NCI-H524 (cell line): ENCODE measurements at regions not wholly inside any gene's neighbourhood (a gene's known extent, or its start where the extent isn't known, plus 50 kb on each side); places are given as distances from the start of the nearest gene placed in this dataset.

ENCODE experiments used
- DNase-seq, 2 experiments: peaks; one replicate each; lab custom pipeline; 2025; lab: John Stamatoyannopoulos, UW

DNA sequence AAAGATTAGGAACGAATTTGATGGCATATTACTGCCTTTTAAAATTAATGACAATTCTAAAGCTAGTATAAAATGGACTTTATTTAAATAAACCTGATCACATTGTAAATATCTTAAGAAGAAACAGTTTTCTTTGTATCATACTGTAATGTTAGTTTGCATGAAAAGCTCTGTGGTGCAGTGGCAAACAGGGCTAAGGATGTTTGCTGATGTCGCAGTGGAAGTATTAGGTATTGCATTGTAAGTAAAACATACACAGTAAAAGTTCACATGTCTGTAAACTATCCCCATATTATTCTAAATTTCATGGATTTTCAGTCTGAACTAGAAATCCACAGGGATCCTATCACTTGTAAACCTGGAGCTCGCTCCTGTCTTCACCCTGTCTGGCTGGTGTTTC, 252.6 kb upstream of the ZNF32 start:
- no peak for DNase-seq

DNA sequence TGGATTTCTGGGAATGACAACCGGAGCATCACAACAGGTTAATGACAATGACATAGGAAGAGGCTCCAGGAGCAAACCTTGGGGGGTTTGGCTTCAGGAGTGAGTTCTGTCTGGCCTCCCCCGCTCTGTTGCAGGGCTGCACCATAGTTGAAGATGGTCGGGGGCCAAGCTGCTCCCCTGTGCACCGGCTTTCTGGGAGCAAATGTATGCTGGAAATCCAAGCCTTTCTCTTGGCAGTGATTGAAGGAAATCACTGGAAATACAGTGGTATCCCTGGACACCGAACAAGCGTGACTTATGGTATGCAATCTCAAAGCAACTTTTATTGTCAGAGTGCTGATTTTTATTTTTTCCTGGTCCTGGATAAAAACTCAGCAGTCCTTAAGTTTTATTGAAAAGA, 251.9 kb upstream of the ZNF32 start:
- no peak for DNase-seq

DNA sequence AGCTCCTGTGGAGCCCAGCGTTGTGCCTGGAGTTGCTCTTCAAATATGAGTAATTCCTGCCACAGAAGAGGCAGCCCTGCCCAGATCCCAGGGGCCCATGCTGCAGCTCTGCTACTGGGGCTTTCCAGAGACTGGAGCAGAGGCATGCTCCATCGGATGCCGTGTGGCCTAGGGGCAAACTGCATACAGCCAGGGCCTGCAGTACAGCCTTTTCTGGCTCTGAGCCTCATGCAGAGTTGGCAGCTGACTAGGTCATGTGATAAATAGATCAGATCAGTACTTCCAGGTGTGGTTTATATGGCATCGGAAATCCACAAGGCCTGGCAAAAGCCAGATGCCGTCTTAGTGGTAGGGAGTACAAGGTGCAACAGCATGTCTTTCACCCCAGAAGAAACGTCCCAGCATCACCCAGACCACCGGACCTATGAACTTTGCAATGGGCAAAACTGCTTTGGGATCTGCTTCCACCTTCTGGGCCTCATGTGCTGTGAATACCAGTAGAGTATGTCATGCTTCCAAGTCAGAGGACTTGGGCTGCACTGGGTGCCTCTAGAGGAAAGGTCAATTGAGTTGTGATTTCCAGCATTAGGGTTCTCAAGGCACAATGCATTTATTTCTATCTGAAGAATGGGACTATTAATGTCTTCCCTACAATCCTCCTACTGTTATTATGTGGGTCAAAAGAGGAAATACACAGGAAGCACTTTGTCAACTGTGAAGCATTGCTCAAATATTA, 250.7 kb upstream of the ZNF32 start:
- no peak for DNase-seq

DNA sequence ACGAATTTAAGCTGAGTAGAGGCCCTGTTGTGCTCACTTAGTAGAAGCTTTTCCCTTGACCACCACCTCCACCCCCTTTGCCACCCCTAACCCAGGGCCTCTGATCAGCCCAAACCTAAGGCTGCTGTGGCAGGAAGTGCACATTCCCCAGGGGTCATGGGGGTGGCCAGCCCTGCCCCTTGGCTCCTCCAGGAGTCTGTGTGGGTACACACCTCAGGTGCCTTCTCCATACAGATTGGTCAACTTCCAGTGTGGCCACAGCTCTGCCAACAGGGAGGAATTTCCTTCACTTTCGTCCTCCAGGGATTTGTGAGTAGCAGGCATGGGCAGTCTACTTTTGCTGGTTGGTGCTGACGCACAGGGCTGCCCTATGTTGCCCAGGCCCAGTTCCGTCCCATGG, 249.9 kb upstream of the ZNF32 start:
- DNase-seq = no peak

DNA sequence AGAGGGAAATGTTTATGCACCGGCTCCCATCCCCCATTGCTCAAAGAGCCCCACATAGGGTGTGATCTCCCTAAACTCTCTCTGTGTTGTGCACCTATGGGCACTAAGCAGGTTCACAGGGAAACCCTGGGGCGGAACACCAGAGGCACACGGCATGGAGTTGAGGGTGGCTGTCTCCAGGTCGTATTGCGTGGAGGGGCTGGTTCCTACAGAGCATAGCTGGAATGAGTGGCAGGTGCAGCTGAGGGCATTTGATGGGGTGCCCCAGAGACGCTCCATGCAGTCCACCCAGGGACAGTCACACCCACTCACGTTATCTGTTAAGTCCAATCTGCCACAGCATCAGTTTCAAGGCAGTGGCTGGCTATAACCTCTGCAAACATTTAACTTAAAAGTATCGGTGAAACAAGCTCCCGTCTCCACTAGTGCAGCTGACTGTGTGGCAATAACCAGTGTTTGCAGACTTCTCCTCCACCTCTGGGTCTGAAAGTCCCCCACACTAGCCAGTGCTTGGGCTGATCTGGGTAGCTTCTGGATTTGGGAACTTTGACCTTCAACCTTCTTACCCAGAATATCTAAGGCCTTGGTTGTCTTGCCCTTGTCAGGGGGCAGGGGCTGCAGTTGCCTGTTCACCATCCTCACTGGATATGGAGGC, 249.2 kb upstream of the ZNF32 start:
- no peak for DNase-seq

DNA sequence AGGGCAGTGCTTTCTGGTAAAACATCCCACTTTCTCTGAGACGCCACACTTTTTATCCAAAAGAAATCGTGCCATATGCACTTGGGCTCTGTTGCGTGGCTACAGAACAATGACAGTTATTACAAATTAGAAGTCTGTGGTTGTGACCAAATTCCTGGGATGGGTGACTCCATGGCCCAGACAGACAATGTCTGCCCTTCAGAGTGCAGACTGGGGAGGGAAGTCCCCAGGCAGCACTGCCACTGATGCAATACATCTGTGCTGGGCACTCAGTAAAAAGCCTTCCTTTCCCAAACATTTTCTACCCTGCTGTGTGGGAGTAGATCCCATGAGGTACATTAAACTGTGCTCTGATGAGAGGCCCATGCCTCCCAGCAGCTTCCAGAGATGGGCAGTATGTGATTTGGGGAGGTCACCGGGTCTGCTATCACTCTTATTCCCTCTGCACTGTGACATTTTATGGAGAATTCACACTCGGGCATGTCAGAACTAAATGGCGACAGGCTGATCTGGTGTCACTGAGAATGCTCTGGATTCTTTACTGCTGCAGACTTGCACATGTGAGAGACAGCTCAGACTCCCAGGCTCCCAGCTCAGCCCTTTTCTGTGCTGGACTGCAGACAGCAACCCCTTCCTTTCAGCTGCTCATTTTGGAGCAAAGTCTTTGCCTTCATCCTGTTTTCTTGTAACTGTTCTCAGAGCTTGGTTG, 243.5 kb upstream of the ZNF32 start:
- DNase-seq = no peak

DNA sequence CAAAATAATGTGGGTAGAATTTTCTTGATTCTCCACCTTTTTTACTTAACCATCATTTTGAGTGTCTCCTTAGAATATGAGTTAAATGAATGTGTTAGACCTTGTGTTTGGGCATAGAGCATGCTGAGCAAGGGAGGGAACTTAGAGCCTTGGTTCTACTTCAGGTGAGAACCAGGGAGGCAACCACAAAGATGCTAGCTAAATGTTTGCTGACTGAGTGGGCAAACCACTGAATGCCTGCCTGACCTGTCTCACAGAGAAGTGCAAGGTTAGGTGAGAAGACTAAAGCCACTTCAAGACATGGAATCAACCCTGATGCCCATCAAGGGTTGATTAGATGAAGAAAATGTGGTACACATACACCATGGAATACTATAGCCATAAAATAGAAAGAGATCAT, 242.6 kb upstream of the ZNF32 start:
- DNase-seq = no peak

DNA sequence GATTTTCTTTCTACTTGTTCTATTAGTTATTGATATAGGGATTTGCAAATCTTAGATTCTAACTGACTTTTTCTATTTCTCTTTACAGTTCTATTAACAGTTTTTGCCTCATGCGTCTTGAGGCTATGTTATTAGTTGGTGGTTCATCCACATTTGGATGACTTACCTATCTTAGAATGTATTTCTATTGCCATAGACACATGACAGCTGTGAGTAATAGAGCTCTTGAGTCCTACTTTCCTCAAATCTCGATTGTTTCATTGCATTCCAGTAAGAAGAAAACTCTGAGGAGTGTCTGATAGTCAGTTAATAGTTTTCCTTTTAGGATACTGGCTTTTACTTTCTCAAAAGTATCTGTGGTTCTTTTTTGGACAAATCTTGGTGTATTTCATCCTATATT, 241.4 kb upstream of the ZNF32 start:
- no peak for DNase-seq

DNA sequence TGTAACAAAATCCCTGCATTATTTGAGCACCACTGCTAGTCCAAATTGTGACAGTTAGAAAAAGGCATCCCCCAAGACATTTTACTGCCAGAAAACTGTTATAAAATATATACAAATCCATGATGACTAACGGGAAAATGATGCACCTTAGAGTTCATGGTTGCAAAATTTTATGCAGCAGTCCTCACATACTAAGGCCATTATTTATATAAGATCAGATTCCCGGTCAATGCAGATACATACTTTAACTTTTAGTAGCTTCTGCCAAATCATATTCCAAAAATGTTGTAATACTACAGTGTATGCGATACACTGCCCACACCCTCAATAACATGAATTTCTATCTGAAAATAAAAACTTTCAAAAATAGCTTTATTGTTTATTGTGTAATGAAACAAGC, 239.9 kb upstream of the ZNF32 start:
- no peak for DNase-seq

DNA sequence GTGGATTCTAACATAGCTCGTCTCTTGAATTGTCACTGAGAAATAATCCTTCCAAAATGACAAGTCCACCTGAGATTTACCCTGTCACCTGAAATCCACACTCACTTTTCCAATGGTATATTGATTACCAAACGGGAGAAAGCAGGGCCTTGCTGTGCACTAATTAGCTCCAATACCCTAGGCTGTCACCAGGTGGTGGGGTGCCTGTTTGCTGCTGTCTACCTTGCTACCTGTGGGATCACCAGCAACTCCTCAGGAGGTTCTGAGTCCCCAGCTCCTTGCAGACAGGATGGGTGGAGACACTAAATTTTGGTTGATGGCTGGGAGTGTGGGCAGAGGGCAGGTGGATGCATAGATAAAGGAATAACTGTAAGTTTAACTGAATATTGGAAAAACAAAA, 237.2 kb upstream of the ZNF32 start:
- no peak for DNase-seq

DNA sequence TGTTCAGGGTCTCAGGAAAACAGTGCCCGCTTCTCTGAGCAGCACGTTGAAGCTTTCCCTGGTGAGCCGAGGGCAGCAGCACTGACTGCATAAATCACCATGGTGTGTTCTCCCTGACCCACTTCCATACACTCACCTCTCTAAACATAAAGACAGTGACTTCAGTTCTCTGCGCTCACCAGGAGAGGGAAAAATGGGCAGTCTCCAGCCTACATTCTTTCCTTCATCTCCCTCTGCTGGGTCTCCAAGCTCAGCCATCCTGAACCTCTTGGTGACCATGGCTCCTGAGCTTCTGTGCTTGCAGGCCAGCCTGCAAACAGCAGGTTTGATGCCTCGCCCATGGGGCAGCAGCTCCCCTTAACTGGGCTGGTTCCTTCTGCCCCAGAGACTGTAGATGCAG, 236.6 kb upstream of the ZNF32 start:
- no peak for DNase-seq

DNA sequence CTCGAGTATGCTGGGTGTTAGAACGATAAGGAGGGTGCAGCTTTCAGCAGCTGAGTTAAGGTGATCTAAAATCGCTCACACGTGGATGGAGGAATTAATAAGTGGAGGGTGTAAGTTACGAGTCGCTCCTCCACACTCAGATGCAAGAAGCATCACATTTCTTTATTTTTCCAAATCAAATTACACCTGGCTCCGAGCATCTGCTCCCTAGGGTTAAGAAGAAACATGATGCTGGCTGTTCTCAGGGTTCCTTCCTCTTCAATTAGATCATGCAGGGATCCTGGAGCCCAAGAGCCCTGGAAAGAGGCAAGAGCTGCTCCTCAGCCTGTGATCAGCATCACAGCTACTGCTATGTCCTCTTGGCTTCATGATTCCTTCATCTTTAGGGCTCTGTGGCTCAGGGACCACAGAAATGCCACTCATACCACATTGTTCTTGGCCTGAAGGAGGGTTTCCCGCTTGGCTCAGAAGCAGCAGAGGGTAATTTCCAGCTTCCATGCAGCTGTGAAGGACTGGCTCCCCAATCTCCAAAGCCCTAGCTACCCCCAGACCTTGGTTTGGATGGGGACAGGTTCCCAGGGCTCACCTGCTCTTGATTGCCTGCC, 235.9 kb upstream of the ZNF32 start:
- peak; percentile 50 to 59 for DNase-seq

DNA sequence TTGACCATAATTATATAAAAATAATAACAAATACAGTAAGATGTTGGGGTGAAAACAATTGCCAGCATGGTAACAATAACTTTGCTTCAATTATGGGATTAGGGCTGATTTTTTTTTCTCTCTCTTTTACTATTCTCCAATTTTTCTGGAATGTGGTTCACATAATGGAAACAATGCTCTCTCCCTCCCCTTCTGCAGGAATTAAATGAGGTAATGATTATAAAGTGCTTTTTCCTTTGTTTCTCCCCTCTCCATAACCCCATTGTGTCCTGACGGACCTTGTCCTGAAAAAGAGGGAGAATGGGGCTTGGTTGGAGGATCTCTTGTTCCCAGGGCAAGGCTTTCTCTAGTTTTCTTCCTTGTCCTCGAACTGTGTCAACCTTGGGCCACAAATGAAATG, 234.0 kb upstream of the ZNF32 start:
- no peak for DNase-seq

DNA sequence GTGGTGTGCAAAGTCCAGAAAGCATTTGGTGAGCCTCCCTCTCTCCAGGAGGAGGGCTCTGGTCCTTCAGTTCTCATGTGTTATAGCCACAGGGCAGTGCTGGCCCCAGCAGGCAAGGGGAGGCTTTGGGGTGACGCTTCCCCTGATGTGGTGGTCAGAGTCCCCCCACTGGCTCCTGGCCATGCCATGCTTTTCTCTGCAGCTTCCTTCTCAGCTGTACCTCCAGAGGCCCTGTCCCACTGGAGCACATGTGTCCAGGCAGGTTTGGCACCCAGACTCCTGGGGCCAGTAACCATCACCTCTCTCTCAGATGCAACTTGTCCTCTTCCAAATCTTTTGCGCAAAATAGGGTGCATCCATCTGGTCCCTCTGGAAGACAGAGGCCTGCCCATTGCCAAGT, 233.0 kb upstream of the ZNF32 start:
- DNase-seq = no peak

DNA sequence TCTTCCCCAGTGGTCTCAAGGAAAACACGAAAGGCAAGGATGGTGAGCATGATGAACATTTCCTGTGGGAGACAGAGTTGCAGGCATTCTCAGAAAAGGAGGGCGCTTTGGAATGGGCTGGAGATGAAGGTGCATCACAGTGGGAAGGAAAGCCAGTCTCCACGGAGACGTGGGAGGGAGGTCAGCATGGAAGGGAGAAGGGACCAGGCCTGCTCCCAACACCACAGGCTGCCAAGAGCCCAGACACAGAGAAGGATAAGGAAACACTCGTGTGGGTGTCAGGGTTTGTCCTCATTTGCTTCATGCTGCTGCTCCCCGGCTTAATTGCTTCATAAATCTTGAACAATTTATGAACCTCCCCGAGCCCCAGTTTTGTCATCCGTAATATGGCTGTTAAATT, 231.5 kb upstream of the ZNF32 start:
- no peak for DNase-seq

DNA sequence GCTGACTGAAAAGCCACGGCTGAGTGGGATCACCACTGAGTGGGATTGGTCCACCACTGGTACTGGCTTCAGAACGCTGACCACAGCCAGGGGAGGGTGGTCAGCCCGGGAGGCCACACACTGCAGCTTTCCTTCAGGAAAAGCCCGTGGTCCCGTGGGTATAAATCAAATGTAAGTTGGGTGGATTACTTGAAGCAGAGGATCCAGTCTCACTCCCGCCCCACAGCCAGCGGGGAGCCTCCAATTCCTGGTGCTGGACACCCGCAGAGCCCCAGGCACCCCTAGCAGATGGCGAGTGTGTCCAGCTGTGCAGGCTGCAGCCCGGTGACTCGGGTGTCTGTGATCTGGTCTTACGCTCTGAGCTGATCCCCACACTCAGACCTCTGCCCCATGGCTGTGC, 231.1 kb upstream of the ZNF32 start:
- DNase-seq = peak in 1 of 2 experiments; percentile 2

DNA sequence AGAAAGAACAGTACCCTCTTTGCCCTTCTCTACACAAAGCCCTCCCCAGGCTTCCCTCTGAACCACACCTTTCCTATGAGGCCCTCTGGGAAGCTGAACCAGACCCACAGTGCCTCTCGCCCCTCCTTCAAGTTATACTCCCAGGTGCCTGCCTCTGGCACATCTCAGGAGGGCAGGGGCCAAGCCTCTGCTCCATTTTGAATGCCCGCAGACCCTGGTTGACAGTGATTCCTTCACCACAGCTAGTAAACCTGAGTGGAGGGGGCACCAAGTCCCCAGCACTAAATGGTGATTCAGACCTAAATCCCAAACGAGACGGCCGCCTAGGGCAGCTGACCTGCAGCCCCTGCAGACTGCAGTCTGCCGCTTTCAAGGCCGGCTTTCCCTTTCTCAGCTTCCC, 230.5 kb upstream of the ZNF32 start:
- no peak for DNase-seq

DNA sequence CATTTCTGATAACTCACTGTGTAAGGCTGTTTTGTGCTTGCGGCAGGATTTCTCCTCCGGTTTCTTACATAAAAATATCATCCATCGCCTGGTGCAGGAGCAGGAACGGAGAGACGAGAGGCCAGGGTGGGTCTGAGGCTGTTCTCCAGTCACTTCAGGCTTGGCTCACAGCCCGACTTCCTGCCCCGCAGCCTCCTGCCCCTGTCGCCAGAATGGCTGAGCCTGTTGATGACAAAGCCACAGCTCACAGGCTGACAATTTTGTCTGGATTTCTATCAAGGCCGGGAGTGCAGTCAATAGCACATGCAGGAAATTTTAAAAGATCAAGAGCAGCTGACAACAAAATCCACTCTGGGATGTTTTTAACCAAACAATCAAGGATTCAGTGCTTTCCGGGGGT, 229.7 kb upstream of the ZNF32 start:
- DNase-seq = no peak

DNA sequence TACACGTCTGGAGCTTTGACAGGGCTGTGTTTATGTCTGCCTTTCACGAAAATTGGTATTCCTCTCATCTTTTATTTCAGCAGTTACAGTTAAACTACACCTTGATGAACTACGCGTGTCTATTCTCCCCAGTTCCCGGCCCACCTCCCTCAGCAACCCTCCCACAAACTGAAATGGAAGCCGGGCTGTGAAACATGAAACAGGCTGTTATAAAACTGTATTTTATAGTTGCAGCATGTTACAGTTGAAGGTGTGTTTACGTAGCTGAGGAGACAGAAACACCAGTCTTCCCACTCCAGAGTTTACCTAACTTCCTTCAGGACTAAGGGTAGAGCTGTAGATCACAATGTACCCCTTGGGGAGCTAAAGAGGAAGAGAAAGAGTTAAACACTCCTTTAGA, 228.3 kb upstream of the ZNF32 start:
- DNase-seq = no peak

DNA sequence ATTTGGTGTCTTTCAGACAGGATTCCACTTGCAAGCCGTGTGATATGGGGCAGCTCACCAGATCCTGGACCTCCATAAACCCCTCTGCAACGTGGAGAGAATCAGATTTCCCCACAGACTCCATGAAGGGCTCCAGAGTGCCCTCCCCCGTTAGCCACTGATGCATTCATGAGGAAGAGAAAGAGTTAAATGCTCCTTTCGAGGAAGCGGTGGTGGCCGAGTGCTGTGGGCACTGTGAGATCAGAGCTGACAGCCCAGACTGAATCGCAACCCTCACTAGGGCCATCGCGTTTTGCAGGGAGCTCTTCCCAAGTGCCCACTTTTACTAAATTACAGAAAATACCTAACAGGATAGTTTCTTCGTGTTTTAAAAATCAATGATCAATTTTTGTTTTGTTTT, 226.3 kb upstream of the ZNF32 start:
- no peak for DNase-seq

DNA sequence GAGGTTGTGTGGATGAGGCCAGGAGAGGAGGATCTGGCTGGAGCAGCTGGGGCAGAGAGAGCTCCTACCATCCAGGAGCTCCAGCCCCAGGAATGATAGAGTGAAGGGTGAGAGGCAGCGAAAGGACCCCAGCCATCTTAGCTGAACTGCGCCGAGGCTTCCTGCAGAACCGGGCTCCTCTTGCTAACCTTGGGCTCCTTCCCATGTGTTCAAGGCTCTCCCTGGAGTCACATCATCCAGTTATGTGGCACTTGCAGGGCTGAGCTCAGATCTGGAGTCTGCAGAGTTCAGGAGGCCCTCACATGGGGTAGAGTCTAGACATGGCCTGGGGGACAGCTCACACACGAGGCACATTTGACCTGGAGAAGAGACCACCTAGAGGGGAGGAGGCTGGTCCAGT, 225.0 kb upstream of the ZNF32 start:
- no peak for DNase-seq

DNA sequence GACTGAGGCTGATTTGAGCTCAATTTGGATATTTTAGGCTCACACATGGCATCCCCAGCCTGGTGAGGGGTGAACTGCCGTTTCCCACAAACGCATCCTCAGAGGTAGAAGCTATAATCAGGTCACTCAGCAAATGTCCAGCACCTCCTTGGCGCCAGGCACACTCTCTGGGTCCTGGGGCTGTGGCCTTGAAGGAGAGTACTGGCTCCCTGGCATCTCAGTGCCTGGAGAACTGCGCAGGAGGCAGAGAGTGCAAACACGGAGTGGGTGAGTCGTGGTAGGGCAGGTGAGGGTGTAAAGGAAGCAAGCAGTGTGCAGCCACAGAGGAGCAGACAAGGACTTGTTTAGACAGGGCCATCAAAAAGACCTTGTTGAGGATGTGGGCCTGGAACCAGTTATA, 224.0 kb upstream of the ZNF32 start:
- DNase-seq = no peak

DNA sequence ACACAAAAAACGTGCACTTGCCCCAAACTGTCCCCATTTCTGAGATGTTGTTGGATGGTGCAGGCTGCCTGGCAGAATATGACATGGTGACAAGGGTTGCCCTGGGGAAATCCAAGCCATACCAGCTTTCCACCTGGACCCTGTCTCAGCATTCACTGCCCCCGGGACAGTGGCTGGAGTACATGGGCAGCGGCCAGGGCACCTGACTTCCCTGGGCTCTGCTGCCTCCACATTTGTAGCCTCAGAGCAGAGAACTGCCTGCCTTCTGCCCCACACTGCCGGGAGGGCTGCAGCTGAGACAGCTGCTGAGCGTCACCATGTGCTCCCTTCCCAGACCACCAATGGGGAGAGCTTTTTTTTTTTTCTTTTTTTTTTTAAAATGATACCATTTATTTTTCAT, 222.9 kb upstream of the ZNF32 start:
- DNase-seq = no peak
